Type B pancreatic cell (in vitro differentiated cells): ENCODE measurements at regions not wholly inside any gene's neighbourhood (a gene's known extent, or its start where the extent isn't known, plus 50 kb on each side); places are given as distances from the start of the nearest gene placed in this dataset.

ENCODE experiments used
- DNase-seq: peaks from one replicate; pipeline ENCODE4 v3.0.0; 2021; ENCODE audit warnings: mixed read lengths; ENCODE audit not compliant: unreplicated experiment; ENCODE audit errors: extremely low spot score
- H3K27ac Mint-ChIP-seq: 2 replicates; pipeline ENCODE4 v1.8.0; 2021; ENCODE audit warnings: mild to moderate bottlenecking, mixed read lengths
- H3K27me3 Mint-ChIP-seq: 2 replicates; pipeline ENCODE4 v1.8.0; 2021; ENCODE audit warnings: mixed read lengths
- H3K36me3 Mint-ChIP-seq: 2 replicates; pipeline ENCODE4 v1.8.0; 2021; ENCODE audit warnings: mixed read lengths
- H3K4me1 Mint-ChIP-seq: one replicate; pipeline ENCODE4 v1.8.0; 2021; ENCODE audit warnings: mixed read lengths; ENCODE audit not compliant: unreplicated experiment
- H3K4me3 Mint-ChIP-seq: 2 replicates; pipeline ENCODE4 v1.8.0; 2021; ENCODE audit warnings: mild to moderate bottlenecking, mixed read lengths
- H3K9me3 Mint-ChIP-seq: 2 replicates; pipeline ENCODE4 v1.8.0; 2021; ENCODE audit warnings: mixed read lengths
- CTCF ChIP-seq: fragments of 200-600 bp; sonication (generic); conservative IDR thresholded peaks from 2 replicates; pipeline ENCODE4 v1.5.0; 2021; ENCODE audit warnings: antibody characterized with exemption, mild to moderate bottlenecking

DNA sequence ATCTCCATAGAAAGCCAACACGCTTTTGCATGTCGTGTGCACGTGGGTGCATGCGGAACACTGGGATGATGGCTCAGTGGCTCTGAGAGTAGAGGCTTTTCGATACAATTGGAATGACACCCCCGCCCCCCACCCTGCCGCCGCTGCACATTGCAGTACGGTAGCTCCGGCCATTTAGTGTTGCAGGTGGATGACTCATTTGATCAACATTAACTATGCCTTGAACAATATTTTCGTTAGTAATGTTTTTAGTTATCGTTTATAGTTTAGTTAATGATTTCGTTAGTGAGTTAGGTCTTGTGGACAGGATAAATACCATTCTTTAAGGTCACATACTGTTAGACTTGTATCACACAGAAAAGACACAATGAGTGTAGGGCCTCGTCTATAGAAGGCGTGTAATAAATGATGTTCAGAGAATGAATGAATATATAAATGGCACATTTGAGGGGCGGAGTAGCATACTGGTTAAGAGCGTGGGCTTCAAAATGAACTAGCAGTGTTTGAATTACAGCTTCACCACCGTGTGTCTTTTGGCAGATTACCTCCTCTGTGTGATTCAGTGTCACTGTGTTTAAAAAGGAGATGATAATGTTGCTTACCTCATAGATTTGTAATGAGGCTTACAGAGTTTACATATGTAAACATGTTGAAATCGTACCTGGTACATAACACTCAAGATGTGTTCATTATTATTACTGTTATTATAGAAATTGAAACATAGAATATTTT, 67.2 kb upstream of the TENM3 start:
- DNase-seq: no peak
- H3K4me3 Mint-ChIP-seq: no peak overlapping the region
- no peaks in the 10 kb centered on the region for H3K36me3 Mint-ChIP-seq
- no peak overlapping the region for H3K27ac Mint-ChIP-seq
- TF ChIP-seq CTCF: no peak
- H3K27me3 Mint-ChIP-seq: no peaks in the 10 kb centered on the region
- peaks cover 18% of the 10 kb centered on the region for H3K4me1 Mint-ChIP-seq
- no peaks in the 10 kb centered on the region for H3K9me3 Mint-ChIP-seq

- H3K4me3 Mint-ChIP-seq: no peak overlapping the region
- no peaks in the 10 kb centered on the region for H3K27me3 Mint-ChIP-seq
- DNase-seq: no peak
- H3K9me3 Mint-ChIP-seq: no peaks in the 10 kb centered on the region
- H3K27ac Mint-ChIP-seq: no peak overlapping the region
- no peak for TF ChIP-seq CTCF
- H3K36me3 Mint-ChIP-seq: no peaks in the 10 kb centered on the region
- peaks cover 18% of the 10 kb centered on the region for H3K4me1 Mint-ChIP-seq
Observed at GRCh38 chr4:182177166-182177565, 66.0 kb upstream of the TENM3 start.

GRCh38 chr4:182179105-182179504, 64.1 kb upstream of the TENM3 start:
- no peak overlapping the region for H3K27ac Mint-ChIP-seq
- peak; percentile 6 for TF ChIP-seq CTCF
- no peaks in the 10 kb centered on the region for H3K27me3 Mint-ChIP-seq
- DNase-seq: no peak
- H3K9me3 Mint-ChIP-seq: no peaks in the 10 kb centered on the region
- no peaks in the 10 kb centered on the region for H3K36me3 Mint-ChIP-seq
- H3K4me3 Mint-ChIP-seq: no peak overlapping the region
- peaks cover 18% of the 10 kb centered on the region for H3K4me1 Mint-ChIP-seq

- no peak overlapping the region for H3K27ac Mint-ChIP-seq
- H3K4me3 Mint-ChIP-seq: no peak overlapping the region
- no peak for DNase-seq
Observed at GRCh38 chr4:182179751-182180150, 63.5 kb upstream of the TENM3 start.

DNA sequence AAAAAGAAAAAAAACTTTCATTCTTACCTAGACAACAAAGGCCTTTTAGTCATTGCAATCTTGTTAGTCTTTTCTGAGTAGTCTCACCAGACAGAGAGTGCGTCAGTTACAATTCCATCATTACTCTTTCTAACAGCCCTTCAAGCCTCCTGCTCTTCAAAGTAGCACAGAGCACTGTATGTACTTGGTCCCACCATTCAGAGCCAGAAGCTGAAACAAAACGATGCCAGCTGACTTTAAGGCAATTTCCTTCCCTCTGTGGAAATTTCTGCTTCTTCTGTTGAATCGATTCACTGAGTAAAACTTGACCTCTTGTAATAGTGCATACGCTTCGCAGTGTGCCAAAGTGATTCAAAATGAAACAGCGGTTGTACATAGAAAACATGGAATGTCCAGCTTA, 57.7 kb upstream of the TENM3 start:
- Mint-ChIP-seq H3K4me1 (peaks cover 31% of the 10 kb centered on the region), H3K27ac (no peak overlapping the region), H3K9me3 (no peaks in the 10 kb centered on the region), H3K4me3 (no peak overlapping the region), H3K36me3 (no peaks in the 10 kb centered on the region), H3K27me3 (no peaks in the 10 kb centered on the region)
- TF ChIP-seq CTCF: no peak
- DNase-seq: no peak

More at GRCh38 chr4:182179751-182180150, 63.5 kb upstream of the TENM3 start:
- Mint-ChIP-seq H3K27me3 (no peaks in the 10 kb centered on the region), H3K9me3 (no peaks in the 10 kb centered on the region), H3K4me1 (peaks cover 18% of the 10 kb centered on the region), H3K36me3 (no peaks in the 10 kb centered on the region)
- TF ChIP-seq CTCF: no peak
